NOMO-1 treated with DMSO at 0.1 percent for 48 hours (cell line): ENCODE measurements at regions not wholly inside any gene's neighbourhood (a gene's known extent, or its start where the extent isn't known, plus 50 kb on each side); places are given as distances from the start of the nearest gene placed in this dataset.

Source experiments
- DNase-seq: peaks from one replicate; lab custom pipeline; 2025; ENCODE audit not compliant: unreplicated experiment; lab: John Stamatoyannopoulos, UW

- DNase-seq: no peak
These were observed 514.8 kb upstream of the CTNND2 start for GRCh38 chr5:12419075-12419474.

GRCh38 chr5:12413585-12413984 is 509.3 kb upstream of the CTNND2 start:
- DNase-seq: no peak

GRCh38 chr5:12413075-12413474 is 508.8 kb upstream of the CTNND2 start:
- no peak for DNase-seq

- no peak for DNase-seq
These were observed 495.6 kb upstream of the CTNND2 start for GRCh38 chr5:12399868-12400267.

GRCh38 chr5:12392246-12392645 is 488.0 kb upstream of the CTNND2 start:
- DNase-seq: no peak

DNA sequence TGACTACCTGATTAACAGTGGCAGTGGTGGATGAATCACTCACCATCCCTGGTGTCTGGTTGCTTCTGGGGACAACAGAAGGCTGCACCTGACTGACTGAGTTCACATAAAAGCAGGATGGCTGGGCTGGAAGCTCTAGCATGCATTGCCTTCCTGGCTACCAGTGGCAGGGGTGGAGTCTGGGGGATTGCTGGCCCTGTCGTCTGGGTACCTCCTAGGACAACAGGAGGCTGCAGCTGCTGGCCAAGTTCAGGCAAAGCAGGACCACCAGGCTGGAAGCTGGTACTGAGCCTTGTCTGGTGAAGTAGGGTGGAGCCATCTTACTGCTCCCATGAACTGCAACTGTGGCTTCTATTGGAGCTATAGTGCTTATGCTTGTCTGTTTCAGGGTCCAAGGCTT is 480.8 kb upstream of the CTNND2 start:
- no peak for DNase-seq

- DNase-seq: no peak
These were observed 479.8 kb upstream of the CTNND2 start for GRCh38 chr5:12384005-12384404.

- no peak for DNase-seq
These were observed 463.7 kb upstream of the CTNND2 start for GRCh38 chr5:12367973-12368372.

- DNase-seq: no peak
These were observed 456.0 kb upstream of the CTNND2 start for GRCh38 chr5:12360218-12360617.

- no peak for DNase-seq
These were observed 454.3 kb upstream of the CTNND2 start for GRCh38 chr5:12358371-12359090.

DNA sequence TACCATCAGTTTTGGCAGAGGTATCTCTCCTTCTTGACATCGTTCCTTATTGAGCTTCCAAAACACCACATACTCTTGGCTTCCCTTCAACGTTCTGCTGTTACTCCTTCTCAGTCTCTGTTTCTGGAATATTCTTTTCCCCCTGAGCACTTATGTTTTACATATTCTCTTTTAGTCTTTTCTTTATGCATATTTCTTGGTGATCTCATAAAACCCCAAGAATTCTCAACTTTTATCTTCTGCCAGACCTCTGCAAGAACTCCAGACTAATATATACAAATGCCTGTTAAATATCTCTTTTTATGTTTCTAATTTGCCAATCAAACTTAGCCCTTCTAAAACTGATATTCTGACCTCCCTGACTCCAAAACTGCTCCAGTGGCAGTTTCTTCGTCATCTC is 453.4 kb upstream of the CTNND2 start:
- DNase-seq: no peak

DNA sequence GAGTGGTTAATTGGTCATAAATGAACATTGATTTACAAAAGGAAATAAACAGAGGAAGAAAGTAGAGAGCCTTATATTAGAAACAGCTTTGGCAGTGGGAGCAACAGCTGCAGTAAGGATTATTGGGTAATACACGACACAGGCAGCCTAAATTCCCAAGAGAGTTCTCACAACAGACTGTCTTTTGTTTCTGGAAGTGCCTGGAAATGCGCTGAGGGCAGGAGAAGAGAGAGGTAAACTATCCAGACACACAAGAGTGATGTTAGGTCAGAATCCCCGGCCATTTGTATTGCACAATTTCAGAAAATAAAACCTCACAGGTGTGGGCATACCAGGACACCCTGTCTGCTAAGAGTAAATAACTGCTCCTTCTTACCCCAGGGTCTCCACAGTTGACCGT is 450.4 kb upstream of the CTNND2 start:
- no peak for DNase-seq

GRCh38 chr5:12343558-12343957 is 439.3 kb upstream of the CTNND2 start:
- no peak for DNase-seq

DNA sequence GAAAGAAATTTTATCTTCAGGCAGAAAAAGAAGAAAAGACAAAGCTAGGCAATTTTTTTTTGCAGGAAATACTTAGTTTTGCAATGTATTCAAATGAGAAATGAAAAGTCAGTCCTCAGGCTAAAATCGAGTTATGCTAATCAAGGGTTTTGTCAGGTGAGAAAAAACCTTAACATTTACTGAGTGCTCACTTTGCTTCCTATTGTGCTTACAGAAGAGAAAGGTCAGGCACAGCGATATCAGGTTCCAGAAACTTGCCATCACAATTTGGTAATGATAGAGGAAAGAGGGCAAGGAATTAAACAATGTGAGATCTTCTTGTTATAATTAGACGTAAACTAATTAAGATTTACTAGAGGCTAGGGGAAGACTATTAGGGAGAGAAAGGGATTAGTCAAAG is 431.7 kb upstream of the CTNND2 start:
- no peak for DNase-seq

- no peak for DNase-seq
These were observed 428.2 kb upstream of the CTNND2 start for GRCh38 chr5:12332480-12332879.

DNA sequence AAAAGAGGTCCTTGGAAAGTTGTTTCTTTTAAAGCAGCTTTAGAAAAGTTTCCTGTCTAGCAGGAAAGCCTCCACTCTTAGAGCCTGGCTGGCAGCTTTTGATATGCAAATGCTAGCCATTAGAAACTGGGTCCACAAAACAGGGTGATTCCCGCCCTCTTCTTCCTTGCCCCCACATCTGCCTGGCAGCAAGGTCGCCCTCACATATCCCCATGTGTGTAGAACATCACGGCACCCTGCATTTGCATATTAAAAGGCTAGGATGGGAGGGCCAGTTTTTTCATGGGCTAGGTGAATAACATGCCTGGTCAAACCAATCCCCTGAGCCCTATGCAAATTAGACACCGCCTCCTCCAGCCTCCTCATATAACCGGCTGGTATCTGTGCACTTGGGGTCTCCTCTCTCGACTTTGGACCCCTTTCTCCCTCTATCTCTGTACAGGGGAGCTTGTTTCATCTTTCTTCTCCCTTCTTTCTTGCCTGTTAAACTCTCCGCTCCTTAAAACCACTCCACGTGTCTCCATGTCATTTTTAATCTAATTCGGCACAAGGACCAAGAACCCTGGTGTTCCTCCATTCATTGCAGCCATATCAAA is 426.8 kb upstream of the CTNND2 start:
- no peak for DNase-seq

- no peak for DNase-seq
These were observed 426.1 kb upstream of the CTNND2 start for GRCh38 chr5:12330381-12330780.

GRCh38 chr5:12323637-12324229 is 419.5 kb upstream of the CTNND2 start:
- no peak for DNase-seq

DNA sequence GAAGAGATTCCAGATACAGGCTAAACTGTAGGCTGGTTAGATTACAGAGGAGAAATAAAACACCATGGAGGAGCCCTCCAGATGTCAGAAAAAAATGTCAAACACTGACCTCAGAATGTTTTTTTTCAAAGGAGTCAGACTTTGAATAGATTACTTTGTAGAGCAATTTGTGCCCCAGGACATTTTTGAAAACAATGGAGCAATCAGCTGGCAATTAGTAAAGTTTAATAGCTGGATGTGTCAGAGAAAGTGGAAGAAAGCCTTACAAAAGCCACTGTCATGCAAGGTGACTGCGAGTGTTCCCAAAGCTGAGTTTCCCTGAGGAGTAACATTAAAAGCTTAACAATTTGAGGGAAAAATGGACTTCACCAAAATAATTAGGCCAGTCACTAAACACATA is 417.8 kb upstream of the CTNND2 start:
- DNase-seq: no peak

- DNase-seq: no peak
These were observed 416.1 kb upstream of the CTNND2 start for GRCh38 chr5:12320331-12320730.

DNA sequence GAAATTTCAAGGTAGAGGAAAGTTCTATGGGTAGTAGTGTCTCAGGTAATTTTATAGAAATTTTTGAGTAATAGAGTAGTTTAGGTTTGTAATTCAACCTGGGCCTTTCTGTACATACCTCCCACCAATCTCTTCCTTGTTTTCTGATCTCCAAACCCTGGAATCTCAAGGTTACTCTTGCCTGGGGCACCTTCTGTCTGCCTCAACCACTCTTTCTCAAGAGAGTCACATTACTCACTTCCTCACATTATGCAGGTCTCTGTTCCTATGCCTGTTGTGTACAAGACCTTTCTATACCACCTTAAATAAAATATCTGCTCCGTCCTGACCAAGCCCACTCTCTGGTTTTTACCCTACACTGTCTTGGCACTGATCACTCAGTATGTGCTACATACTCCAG is 412.6 kb upstream of the CTNND2 start:
- no peak for DNase-seq

- no peak for DNase-seq
These were observed 411.2 kb upstream of the CTNND2 start for GRCh38 chr5:12315461-12315860.

GRCh38 chr5:12313602-12314001 is 409.4 kb upstream of the CTNND2 start:
- no peak for DNase-seq
